ENCODE measurements at regions not wholly inside any gene's neighbourhood (a gene's known extent, or its start where the extent isn't known, plus 50 kb on each side); places are given as distances from the start of the nearest gene placed in this dataset.

- H4K20me1 ChIP-seq (ENCODE audit: insufficient read depth, low read length) = no peaks in the 10 kb centered on the region
- TF ChIP-seq EZH2 (IDR thresholded peaks at IDR 0.05; ENCODE audit: borderline replicate concordance, low read length) (no peak), CTCF (IDR thresholded peaks at IDR 0.05; ENCODE audit: low read length) (no peak)
- no peaks in the 10 kb centered on the region; the same call in 1 of the 2 replicates for H3K27me3 ChIP-seq (ENCODE audit: insufficient read depth, low read length)
- H3F3A ChIP-seq (ENCODE audit: insufficient read depth, low read length) = no peaks in the 10 kb centered on the region
- H3K4me1 ChIP-seq (ENCODE audit: insufficient read depth, low read length, severe bottlenecking) = no peaks in the 10 kb centered on the region
- no peaks in the 10 kb centered on the region for H3K9me2 ChIP-seq (ENCODE audit: low read depth, low read length)
- H3K36me3 ChIP-seq (ENCODE audit: insufficient read depth, low read length) = no peaks in the 10 kb centered on the region
- H2AFZ ChIP-seq (ENCODE audit: low read length) = no peak overlapping the region
- no peak overlapping the region for H3K27ac ChIP-seq (ENCODE audit: low read depth, low read length, poor library complexity, severe bottlenecking)
- H3K4me2 ChIP-seq (ENCODE audit: low read length) = no peak overlapping the region
- H3K9me3 ChIP-seq (ENCODE audit: low read length) = no peaks in the 10 kb centered on the region
- no peak overlapping the region for H3K9ac ChIP-seq (ENCODE audit: low read length)
- H3K79me2 ChIP-seq (ENCODE audit: insufficient read depth, low read length) = no peaks in the 10 kb centered on the region
- H3K4me3 ChIP-seq (ENCODE audit: low read depth, low read length, poor library complexity, severe bottlenecking) = no peak overlapping the region
These were observed 50.1 kb upstream of the ASAP2 start for GRCh38 chr2:9156483-9156882.

- H3F3A ChIP-seq (ENCODE audit: insufficient read depth, low read length) = no peaks in the 10 kb centered on the region
- H3K4me1 ChIP-seq (ENCODE audit: insufficient read depth, low read length, severe bottlenecking) = no peaks in the 10 kb centered on the region
- no peak overlapping the region for H3K9ac ChIP-seq (ENCODE audit: low read length)
- H4K20me1 ChIP-seq (ENCODE audit: insufficient read depth, low read length) = no peaks in the 10 kb centered on the region
- no peaks in the 10 kb centered on the region for H3K9me2 ChIP-seq (ENCODE audit: low read depth, low read length)
- H3K4me3 ChIP-seq (ENCODE audit: low read depth, low read length, poor library complexity, severe bottlenecking) = no peak overlapping the region
- no peaks in the 10 kb centered on the region for H3K79me2 ChIP-seq (ENCODE audit: insufficient read depth, low read length)
- H3K27me3 ChIP-seq (ENCODE audit: insufficient read depth, low read length) = no peaks in the 10 kb centered on the region; the same call in 1 of the 2 replicates
- H3K9me3 ChIP-seq (ENCODE audit: low read length) = no peaks in the 10 kb centered on the region
- H3K4me2 ChIP-seq (ENCODE audit: low read length) = no peak overlapping the region
- no peak overlapping the region for H2AFZ ChIP-seq (ENCODE audit: low read length)
- no peak for TF ChIP-seq CTCF (IDR thresholded peaks at IDR 0.05; ENCODE audit: low read length)
- TF ChIP-seq EZH2 (IDR thresholded peaks at IDR 0.05; ENCODE audit: borderline replicate concordance, low read length) = no peak
- H3K27ac ChIP-seq (ENCODE audit: low read depth, low read length, poor library complexity, severe bottlenecking) = no peak overlapping the region
- H3K36me3 ChIP-seq (ENCODE audit: insufficient read depth, low read length) = no peaks in the 10 kb centered on the region
These were observed 52.6 kb upstream of the ASAP2 start for GRCh38 chr2:9154061-9154460.

- Histone ChIP-seq H3K36me3 (ENCODE audit: insufficient read depth, low read length) (no peaks in the 10 kb centered on the region), H3K9me2 (ENCODE audit: low read depth, low read length) (no peaks in the 10 kb centered on the region), H3K9me3 (ENCODE audit: low read length) (no peaks in the 10 kb centered on the region), H3K4me3 (ENCODE audit: low read depth, low read length, poor library complexity, severe bottlenecking) (no peak overlapping the region), H3K27me3 (ENCODE audit: insufficient read depth, low read length) (no peaks in the 10 kb centered on the region; the same call in 1 of the 2 replicates), H2AFZ (ENCODE audit: low read length) (no peak overlapping the region), H3K9ac (ENCODE audit: low read length) (no peak overlapping the region), H3K79me2 (ENCODE audit: insufficient read depth, low read length) (no peaks in the 10 kb centered on the region), H3F3A (ENCODE audit: insufficient read depth, low read length) (no peaks in the 10 kb centered on the region), H3K4me1 (ENCODE audit: insufficient read depth, low read length, severe bottlenecking) (no peaks in the 10 kb centered on the region), H4K20me1 (ENCODE audit: insufficient read depth, low read length) (no peaks in the 10 kb centered on the region), H3K4me2 (ENCODE audit: low read length) (no peak overlapping the region), H3K27ac (ENCODE audit: low read depth, low read length, poor library complexity, severe bottlenecking) (no peak overlapping the region)
- TF ChIP-seq EZH2 (IDR thresholded peaks at IDR 0.05; ENCODE audit: borderline replicate concordance, low read length) = no peak
- no peak for TF ChIP-seq CTCF (IDR thresholded peaks at IDR 0.05; ENCODE audit: low read length)
These were observed 53.0 kb upstream of the ASAP2 start for GRCh38 chr2:9153643-9153980.
